Right cardiac atrium (tissue), 5 donors: ENCODE measurements at regions not wholly inside any gene's neighbourhood (a gene's known extent, or its start where the extent isn't known, plus 50 kb on each side); places are given as distances from the start of the nearest gene placed in this dataset.

Source experiments
- ATAC-seq, 2 donors: fragments of 200-7000 bp; cut with Tn5 transposase; one replicate each; pipeline versions ENCODE4 v1.8.0 to v1.9.1; 2020; ENCODE audit warnings: moderate library complexity in 2 of 2, mild to moderate bottlenecking in 1 of 2
- DNase-seq, 3 donors: peaks; one replicate each; pipeline ENCODE4 v3.0.0-alpha.2; 2020
- H3K27ac ChIP-seq: one replicate; pipeline ENCODE4 v1.5.1; 2013; ENCODE audit warnings: mild to moderate bottlenecking, low read length, control low read depth, moderate library complexity
- H3K27me3 ChIP-seq: one replicate; pipeline ENCODE4 v1.6.1; 2013; ENCODE audit not compliant: control insufficient read depth, insufficient read depth
- H3K4me1 ChIP-seq: one replicate; pipeline ENCODE4 v1.6.1; 2013; ENCODE audit warnings: low read length; ENCODE audit not compliant: control insufficient read depth, insufficient read depth
- H3K4me3 ChIP-seq: one replicate; pipeline ENCODE4 v1.5.1; 2013; ENCODE audit warnings: low read length, control low read depth
- H3K9me3 ChIP-seq: one replicate; pipeline ENCODE4 v1.6.1; 2013; ENCODE audit warnings: low read length; ENCODE audit not compliant: control insufficient read depth
- WGBS: extraction: QIAGEN DNeasy Blood & Tissue Kit; methylation state at CpG from one replicate; pipeline ENCODE4 v1.1.7; 2013; 5-methylcytosine and 5-hydroxymethylcytosine counted together
- intact Hi-C, 4 donors: fragments of 100-400 bp; cut with DNase I; formaldehyde crosslinking; loops; one replicate each; pipeline versions ENCODE4 v1.11.0 to v1.14.0; 2022 to 2023
- donor health status: healthy with polysubstance abuse.
- donor health status: DM: no; HTN: yes; CAD: no.
- donor health status: DM: no; HTN: no; CAD: no.
- donor health status: DM: no; HTN: yes; CAD: no; lungs with severe emphysema.
- donor health status: DM: yes; HTN: yes; CAD: no.

DNA sequence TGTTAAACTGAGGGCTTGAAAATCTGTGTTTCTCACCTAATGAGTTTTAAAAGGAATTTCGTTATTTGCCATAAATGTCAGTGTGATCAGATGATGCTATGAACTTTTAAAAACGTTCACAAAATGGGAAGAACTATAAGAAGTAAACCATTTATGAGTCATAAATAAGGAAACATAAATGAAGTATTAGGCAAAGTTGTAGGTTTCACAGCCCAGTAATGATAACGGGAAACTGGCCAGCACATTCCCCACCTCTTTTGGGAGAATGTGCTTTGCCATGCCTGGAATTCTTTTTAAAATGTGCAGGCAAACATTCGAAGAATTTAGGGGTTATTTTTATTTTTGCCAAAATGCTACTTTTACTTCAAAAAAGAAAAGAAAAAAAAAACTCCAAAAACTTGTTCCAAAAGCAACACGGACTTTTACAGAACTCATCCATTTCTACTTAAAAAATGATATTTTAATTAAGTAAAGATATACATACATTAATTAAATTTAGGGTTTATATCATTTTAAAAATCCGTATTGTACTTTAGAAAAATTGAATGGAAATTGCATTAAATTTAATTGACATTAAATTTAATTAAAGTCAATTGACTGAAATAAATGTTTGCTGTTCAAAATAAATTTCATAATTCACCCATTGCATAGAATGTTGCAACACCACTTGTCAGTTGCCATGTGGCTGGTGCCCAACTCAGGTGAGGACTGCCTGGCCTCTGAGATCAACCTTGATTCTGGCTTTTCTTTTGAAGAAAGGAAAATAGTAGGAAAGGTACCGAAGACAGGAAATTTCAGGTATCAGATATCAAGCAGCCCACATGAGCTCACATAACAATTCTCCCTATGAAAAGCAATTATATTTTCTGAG is 1198.5 kb downstream of the EFNB2 start:
- no peak for ATAC-seq
- Histone ChIP-seq H3K9me3 (no peaks in the 10 kb centered on the region), H3K27ac (no peak overlapping the region), H3K4me3 (no peak overlapping the region), H3K4me1 (no peaks in the 10 kb centered on the region), H3K27me3 (no peaks in the 10 kb centered on the region)
- intact Hi-C loops = no loop called here
- no peak for DNase-seq
- 77% methylated on average over 7 of the region's 7 CpGs for WGBS

GRCh38 chr13:105334211-105334610 is 1201.3 kb downstream of the EFNB2 start:
- no peak overlapping the region for H3K27ac ChIP-seq
- no peak overlapping the region for H3K4me3 ChIP-seq
- WGBS = 31% methylated on average over 3 of the region's 3 CpGs
- intact Hi-C loops = no loop called here
- no peaks in the 10 kb centered on the region for H3K4me1 ChIP-seq
- no peaks in the 10 kb centered on the region for H3K27me3 ChIP-seq
- DNase-seq (no peak), ATAC-seq (no peak)
- no peaks in the 10 kb centered on the region for H3K9me3 ChIP-seq

GRCh38 chr13:105333416-105333815 is 1202.0 kb downstream of the EFNB2 start:
- WGBS = 88% methylated on average over 5 of the region's 5 CpGs
- Histone ChIP-seq H3K9me3 (no peaks in the 10 kb centered on the region), H3K27ac (no peak overlapping the region), H3K27me3 (no peaks in the 10 kb centered on the region), H3K4me1 (no peaks in the 10 kb centered on the region), H3K4me3 (no peak overlapping the region)
- no peak for ATAC-seq
- intact Hi-C loops = no loop called here
- DNase-seq = no peak

GRCh38 chr13:105329359-105329758 is 1206.1 kb downstream of the EFNB2 start:
- no peaks in the 10 kb centered on the region for H3K9me3 ChIP-seq
- no peaks in the 10 kb centered on the region for H3K4me1 ChIP-seq
- H3K27me3 ChIP-seq = no peaks in the 10 kb centered on the region
- DNase-seq (no peak), ATAC-seq (no peak)
- WGBS = 82% methylated on average over 2 of the region's 2 CpGs
- no peak overlapping the region for H3K4me3 ChIP-seq
- H3K27ac ChIP-seq = no peak overlapping the region
- intact Hi-C loops = no loop called here

DNA sequence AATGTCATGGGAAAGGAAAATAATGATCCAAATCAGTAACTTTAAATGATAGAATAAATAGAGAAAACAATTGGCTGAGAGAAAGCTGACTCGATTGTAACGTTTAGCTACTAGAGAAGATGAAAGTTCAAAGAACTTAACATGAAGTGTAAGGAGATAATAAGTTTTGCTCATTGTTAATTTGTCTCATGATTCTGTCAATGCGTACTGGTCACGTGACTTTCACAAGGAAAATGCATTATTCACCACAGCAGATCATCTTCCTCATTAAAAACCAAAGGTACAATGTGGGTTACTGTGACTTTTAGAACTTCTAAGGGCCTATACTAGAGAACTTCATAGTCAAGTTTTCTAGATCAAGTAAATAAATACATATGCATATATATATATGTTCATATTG is 1207.2 kb downstream of the EFNB2 start:
- H3K9me3 ChIP-seq = no peaks in the 10 kb centered on the region
- no peaks in the 10 kb centered on the region for H3K27me3 ChIP-seq
- 86% methylated on average over 4 of the region's 4 CpGs for WGBS
- no peak for ATAC-seq
- intact Hi-C loops = no loop called here
- H3K4me1 ChIP-seq = no peaks in the 10 kb centered on the region
- H3K27ac ChIP-seq = no peak overlapping the region
- no peak for DNase-seq
- no peak overlapping the region for H3K4me3 ChIP-seq

- intact Hi-C loops = no loop called here
- H3K27ac ChIP-seq = no peak overlapping the region
- no peak overlapping the region for H3K4me3 ChIP-seq
- H3K27me3 ChIP-seq = no peaks in the 10 kb centered on the region
- DNase-seq = no peak
- 68% methylated on average over 3 of the region's 3 CpGs for WGBS
- ATAC-seq = no peak
- H3K4me1 ChIP-seq = no peaks in the 10 kb centered on the region
- H3K9me3 ChIP-seq = no peaks in the 10 kb centered on the region
Observed at GRCh38 chr13:105327581-105328126, 1207.8 kb downstream of the EFNB2 start.

GRCh38 chr13:105319875-105320274 is 1215.6 kb downstream of the EFNB2 start:
- H3K4me1 ChIP-seq = no peaks in the 10 kb centered on the region
- WGBS = 87% methylated on average over 6 of the region's 6 CpGs
- H3K27me3 ChIP-seq = no peaks in the 10 kb centered on the region
- no peak overlapping the region for H3K27ac ChIP-seq
- ATAC-seq (no peak), DNase-seq (no peak)
- H3K4me3 ChIP-seq = no peak overlapping the region
- intact Hi-C loops = no loop called here
- no peaks in the 10 kb centered on the region for H3K9me3 ChIP-seq

DNA sequence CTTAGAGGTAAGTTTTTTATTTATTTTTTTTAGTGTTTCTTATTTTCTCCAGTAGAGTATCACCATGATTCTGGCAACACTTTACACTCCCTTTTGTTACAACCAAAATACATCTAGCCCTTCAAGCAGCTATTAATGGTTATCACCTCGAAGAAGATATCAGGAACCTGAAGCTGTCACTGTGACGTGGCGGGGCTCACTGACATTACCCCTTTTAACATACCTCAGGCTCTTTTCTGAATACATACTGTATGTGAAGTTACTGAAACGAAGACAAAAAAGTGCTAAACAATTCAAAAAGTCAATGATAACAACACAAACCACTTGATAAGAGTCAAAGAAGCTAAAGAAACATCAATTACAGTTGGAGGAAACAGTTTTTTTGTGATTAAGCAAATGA is 1218.7 kb downstream of the EFNB2 start:
- no peaks in the 10 kb centered on the region for H3K9me3 ChIP-seq
- ATAC-seq = no peak
- WGBS = 59% methylated on average over 4 of the region's 4 CpGs

DNA sequence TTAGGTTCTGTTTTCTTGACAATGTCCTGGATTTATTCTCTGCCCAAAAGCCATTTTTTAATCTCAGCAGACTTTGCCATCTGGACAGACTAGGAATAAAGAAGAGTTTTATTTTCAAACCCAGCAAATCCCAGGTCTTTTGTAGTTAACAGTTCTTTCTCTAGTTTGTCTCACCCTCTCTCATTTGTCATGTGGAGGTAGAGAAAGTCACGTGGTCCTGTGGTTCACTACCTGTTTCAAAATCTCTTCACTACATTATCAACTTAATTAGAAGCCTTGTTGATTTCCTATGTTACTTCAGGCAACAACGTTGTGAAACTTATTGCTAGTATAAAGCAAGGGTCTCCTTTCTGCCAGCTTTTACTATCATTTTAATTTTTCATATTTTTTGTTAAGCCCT is 1222.6 kb downstream of the EFNB2 start:
- WGBS = 59% methylated on average over 2 of the region's 2 CpGs
- Histone ChIP-seq H3K4me3 (no peak overlapping the region), H3K4me1 (no peaks in the 10 kb centered on the region), H3K27me3 (no peaks in the 10 kb centered on the region), H3K27ac (no peak overlapping the region), H3K9me3 (no peaks in the 10 kb centered on the region)
- DNase-seq (no peak), ATAC-seq (no peak)
- intact Hi-C loops = no loop called here

More for the DNA sequence above, 1218.7 kb downstream of the EFNB2 start:
- Histone ChIP-seq H3K4me1 (no peaks in the 10 kb centered on the region), H3K27ac (no peak overlapping the region), H3K4me3 (no peak overlapping the region), H3K27me3 (no peaks in the 10 kb centered on the region)
- DNase-seq = no peak
- intact Hi-C loops = no loop called here

DNA sequence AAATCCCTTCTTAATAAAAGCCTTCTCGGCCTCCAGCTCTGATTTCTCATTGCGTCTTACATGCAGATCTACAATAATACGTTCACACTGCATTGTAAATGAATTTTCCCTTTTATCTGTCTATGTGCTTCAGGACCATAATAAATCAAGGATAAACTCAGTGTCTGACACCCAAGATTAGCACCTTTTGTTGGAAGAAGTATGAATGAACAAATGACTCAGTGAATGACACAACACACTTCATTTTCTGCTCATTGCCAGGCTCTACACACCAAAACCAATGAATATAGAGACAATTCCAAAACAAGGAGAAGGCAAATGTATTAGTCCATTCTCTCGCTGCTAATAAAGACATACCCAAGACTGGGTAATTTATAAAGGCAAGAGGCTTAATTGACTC is 1224.4 kb downstream of the EFNB2 start:
- ATAC-seq (no peak), DNase-seq (no peak)
- H3K4me3 ChIP-seq = no peak overlapping the region
- H3K4me1 ChIP-seq = no peaks in the 10 kb centered on the region
- intact Hi-C loops = no loop called here
- H3K9me3 ChIP-seq = no peaks in the 10 kb centered on the region
- H3K27ac ChIP-seq = no peak overlapping the region
- 93% methylated on average over 4 of the region's 4 CpGs for WGBS
- H3K27me3 ChIP-seq = no peaks in the 10 kb centered on the region

DNA sequence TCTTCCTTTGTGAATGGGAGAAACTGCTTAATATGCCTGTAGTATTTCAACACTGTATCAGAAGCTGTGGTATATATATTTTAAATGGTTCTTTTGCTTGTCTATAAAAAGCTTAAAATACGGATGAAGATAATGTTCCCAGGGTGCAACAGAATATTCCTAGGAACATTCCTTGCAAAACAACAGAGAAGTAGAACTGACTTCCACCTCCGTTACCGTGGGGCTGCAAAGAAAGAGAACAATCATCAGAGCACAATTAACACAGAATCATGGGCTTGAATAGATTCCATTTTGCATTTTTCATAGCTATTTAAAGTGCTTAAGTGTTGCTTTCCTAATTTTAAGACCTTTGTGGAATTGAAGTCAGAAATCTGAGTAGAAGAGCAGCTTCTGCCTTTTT is 1227.7 kb downstream of the EFNB2 start:
- H3K9me3 ChIP-seq = no peaks in the 10 kb centered on the region
- H3K27ac ChIP-seq = no peak overlapping the region
- H3K4me3 ChIP-seq = no peak overlapping the region
- H3K4me1 ChIP-seq = no peaks in the 10 kb centered on the region
- 87% methylated on average over 3 of the region's 3 CpGs for WGBS
- ATAC-seq (no peak), DNase-seq (no peak)
- no peaks in the 10 kb centered on the region for H3K27me3 ChIP-seq
- intact Hi-C loops = no loop called here
